GM12865 (cell line): ENCODE measurements at regions not wholly inside any gene's neighbourhood (a gene's known extent, or its start where the extent isn't known, plus 50 kb on each side); places are given as distances from the start of the nearest gene placed in this dataset.

Experiments used
- DNase-seq: peaks from one replicate; pipeline ENCODE4 v3.0.0; 2010; ENCODE audit warnings: low read depth
- H3K4me3 ChIP-seq: 2 replicates; pipeline ENCODE4 v1.5.1; 2011; ENCODE audit warnings: mild to moderate bottlenecking, low read depth, low read length, control low read depth
- TF ChIP-seq, protein P1 (sequence below): IDR thresholded peaks from 2 replicates; pipeline ENCODE4 v1.5.1; 2011; ENCODE audit warnings: low read length, control low read depth, low read depth, inconsistent platforms; ENCODE audit not compliant: insufficient read depth; ENCODE audit errors: missing control alignments

DNA sequence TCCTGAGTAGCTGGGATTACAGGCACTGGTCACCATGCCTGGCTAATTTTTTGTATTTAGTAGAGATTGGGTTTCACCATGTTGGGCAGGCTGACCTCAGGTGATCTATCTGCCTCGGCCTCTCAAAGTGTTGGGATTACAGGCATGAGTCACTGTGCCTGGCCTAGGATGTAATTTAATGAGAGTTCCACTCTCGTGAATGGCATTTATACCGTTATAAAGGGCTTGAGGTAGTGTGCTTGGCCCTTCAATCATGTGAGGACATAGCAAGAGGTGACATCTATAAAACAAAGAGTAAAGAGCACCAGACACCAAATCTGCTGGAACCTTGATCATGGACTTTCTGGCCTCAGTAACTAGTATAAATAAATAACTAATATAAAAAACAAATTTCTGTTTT lies 93.5 kb upstream of the PPP1R9A start:
- H3K4me3 ChIP-seq = no peak overlapping the region
- TF ChIP-seq, protein P1, sequence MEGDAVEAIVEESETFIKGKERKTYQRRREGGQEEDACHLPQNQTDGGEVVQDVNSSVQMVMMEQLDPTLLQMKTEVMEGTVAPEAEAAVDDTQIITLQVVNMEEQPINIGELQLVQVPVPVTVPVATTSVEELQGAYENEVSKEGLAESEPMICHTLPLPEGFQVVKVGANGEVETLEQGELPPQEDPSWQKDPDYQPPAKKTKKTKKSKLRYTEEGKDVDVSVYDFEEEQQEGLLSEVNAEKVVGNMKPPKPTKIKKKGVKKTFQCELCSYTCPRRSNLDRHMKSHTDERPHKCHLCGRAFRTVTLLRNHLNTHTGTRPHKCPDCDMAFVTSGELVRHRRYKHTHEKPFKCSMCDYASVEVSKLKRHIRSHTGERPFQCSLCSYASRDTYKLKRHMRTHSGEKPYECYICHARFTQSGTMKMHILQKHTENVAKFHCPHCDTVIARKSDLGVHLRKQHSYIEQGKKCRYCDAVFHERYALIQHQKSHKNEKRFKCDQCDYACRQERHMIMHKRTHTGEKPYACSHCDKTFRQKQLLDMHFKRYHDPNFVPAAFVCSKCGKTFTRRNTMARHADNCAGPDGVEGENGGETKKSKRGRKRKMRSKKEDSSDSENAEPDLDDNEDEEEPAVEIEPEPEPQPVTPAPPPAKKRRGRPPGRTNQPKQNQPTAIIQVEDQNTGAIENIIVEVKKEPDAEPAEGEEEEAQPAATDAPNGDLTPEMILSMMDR = no peak
- DNase-seq = no peak

DNA sequence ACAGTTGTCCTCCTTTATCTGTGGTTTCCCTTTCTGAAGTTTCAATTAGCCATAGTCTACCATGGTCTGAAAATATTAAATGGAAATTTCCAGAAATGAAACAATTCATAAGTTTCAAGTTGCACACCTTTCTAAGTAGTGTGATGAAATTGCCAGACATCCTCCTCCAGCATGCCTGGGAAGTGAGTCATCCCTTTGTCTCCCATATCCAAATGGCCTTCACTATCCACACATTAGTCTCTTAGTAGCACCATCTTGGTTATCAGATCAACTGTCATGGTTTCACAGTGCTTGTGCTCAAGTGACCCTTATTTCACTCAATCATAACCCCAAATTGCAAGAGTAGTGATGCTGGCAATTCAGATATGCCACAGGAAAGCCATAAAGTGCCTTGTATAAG lies 83.4 kb upstream of the PPP1R9A start:
- no peak for DNase-seq
- TF ChIP-seq, protein P1 = no peak
- no peak overlapping the region for H3K4me3 ChIP-seq

DNA sequence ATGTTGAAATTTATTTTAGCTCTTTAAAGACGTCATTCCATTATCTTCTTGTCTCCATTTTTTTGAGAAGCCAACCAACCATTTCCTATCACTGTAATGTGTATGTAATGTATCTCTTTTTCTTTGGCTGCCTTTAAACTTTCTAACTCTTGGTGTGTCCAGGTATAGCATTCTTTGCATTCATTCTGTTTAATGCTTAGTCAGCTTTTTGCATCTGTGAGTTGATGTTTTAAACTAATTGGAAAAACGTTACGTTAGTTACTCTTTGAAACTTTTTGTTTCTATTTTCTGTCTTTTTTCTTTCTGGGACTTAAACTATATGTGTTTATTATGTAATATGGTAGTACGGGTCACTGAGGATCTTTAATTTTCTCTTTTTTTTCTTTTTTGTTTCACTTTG lies 77.4 kb upstream of the PPP1R9A start:
- no peak overlapping the region for H3K4me3 ChIP-seq
- DNase-seq = no peak
- TF ChIP-seq, protein P1 = no peak

DNA sequence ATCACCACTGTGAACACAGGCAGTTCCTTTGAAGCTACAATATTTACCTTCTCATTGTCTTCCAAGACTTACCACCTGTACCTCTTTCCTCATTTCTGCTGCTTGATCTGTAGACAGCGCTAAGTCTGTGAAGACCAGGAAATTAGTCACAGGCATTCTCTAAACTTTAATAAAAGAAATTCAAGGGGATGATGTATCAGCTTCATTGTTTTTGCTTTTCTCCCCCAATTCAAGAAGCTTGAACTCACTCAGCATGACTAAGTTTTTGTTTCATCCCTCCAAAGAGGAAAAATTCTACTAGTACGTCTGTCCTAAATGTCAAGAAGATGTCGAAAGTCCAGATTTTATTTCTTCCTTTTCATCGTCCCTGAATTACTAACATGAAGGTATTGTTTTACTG lies 75.3 kb upstream of the PPP1R9A start:
- TF ChIP-seq, protein P1 = no peak
- no peak overlapping the region for H3K4me3 ChIP-seq
- no peak for DNase-seq

DNA sequence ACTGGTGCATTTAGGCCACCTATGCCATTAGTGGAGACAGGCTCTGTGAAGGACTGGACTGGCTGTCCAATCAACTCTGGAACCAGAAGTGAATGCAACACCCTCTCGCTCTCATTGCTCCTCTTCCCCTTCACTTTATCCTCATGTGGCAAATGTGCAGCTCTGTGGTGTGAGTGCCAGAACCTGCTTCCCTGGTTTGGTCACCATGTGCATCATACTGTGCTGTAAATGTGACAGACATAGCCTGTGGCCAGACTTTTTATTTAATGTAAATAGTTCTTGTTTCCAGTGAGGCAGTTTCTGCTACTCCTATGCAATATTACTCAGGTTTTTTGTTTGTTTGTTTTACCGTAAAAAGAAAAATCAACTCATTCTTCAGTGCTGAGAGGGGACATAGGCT lies 73.0 kb upstream of the PPP1R9A start:
- H3K4me3 ChIP-seq = no peak overlapping the region
- TF ChIP-seq, protein P1 = no peak
- no peak for DNase-seq

DNA sequence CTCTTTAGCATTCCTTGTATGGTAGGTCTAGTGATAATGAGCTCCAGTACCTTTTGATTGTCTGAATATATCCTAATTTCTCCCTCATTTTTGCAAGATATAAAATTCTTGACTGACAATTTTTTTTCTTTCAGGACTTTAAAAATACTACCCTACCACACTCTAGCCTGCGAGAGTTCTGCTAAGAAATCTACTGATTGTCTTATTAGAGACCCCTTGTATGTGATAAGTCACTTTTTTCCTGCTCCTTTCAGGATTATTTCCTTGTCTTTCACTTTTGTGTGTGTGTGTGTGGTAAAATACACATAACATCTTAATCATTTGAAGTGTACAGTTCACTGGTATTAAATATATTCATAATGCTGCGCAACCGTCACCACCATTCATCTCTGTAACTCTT lies 68.7 kb upstream of the PPP1R9A start:
- TF ChIP-seq, protein P1 = no peak
- DNase-seq = no peak
- H3K4me3 ChIP-seq = no peak overlapping the region

DNA sequence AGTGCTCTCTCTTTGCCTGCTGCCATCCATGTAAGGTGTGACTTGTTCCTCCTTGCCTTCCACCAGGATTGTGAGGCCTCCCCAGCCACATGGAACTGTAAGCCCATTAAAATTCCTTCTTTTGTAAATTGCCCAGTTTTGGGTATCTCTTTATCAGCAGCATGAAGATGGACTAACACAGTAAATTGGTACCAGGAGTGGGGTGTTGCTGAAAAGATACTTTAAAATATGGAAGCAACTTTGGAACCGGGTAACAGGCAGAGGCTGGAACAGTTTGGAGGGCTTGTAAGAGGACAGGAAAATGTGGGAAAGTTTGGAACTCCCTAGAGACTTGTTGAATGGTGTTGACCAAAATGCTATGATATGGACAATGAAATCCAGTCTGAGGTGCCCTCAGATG lies 63.8 kb upstream of the PPP1R9A start:
- H3K4me3 ChIP-seq = no peak overlapping the region
- DNase-seq = no peak
- TF ChIP-seq, protein P1 = no peak
